HCT116 (cell line): ENCODE measurements at regions not wholly inside any gene's neighbourhood (a gene's known extent, or its start where the extent isn't known, plus 50 kb on each side); places are given as distances from the start of the nearest gene placed in this dataset.
A peak's percentile ranks its signal among the peaks of the same experiment; 100 is the strongest.

Source experiments
- ATAC-seq: fragments of 200-7000 bp; cut with Tn5 transposase; 2 replicates; pipeline ENCODE4 v1.9.1; 2020; ENCODE audit warnings: mild to moderate bottlenecking, moderate library complexity
- BruUV-seq: library from RNA; stranded (reverse); fragments of 400-500 nt; replicated peaks from 2 replicates; lab custom pipeline; 2021; lab: Mats Ljungman, UMichigan
- CTCF ChIA-PET: fragments of 300-600 bp; sonication (Branson Sonifier 250); formaldehyde crosslinking; loops from one replicate; lab custom pipeline; 2021; ENCODE audit warnings: antibody characterized with exemption; lab: Charles Lee
- POLR2A ChIA-PET: fragments of 300-600, 350-600 bp; sonication (Branson Sonifier 250); formaldehyde crosslinking; loops from one replicate; lab custom pipeline; 2021; ENCODE audit warnings: antibody characterized with exemption; lab: Charles Lee
- RAD21 ChIA-PET, 2 experiments: fragments of 300-600 bp; sonication (Branson Sonifier 250); formaldehyde crosslinking; loops; one replicate each; lab custom pipeline; 2023; ENCODE audit warnings: low total read pairs in 2 of 2; ENCODE audit not compliant: uncharacterized antibody in 2 of 2, unreplicated experiment in 2 of 2, low non-redundant PET in 1 of 2; lab: Charles Lee
- DNase-seq: peaks from one replicate; pipeline ENCODE4 v3.0.0-alpha.2; 2010; ENCODE audit warnings: low read depth, low spot score
- H2AFZ ChIP-seq: fragments of 200-600 bp; shearing (Covaris generic), sonication (generic); 2 replicates; pipeline ENCODE4 v1.6.1; 2017; ENCODE audit warnings: low read depth, mixed run types, mixed read lengths, antibody characterized with exemption, low read length; ENCODE audit not compliant: poor library complexity, severe bottlenecking
- H3K27ac ChIP-seq: 2 replicates; pipeline ENCODE4 v1.5.1; 2012; ENCODE audit warnings: low read depth, low read length
- H3K27me3 ChIP-seq: fragments of 200-600 bp; sonication (generic); 2 replicates; pipeline ENCODE4 v1.6.1; 2016; ENCODE audit warnings: mixed run types, low read length, mixed read lengths; ENCODE audit not compliant: insufficient read depth
- H3K36me3 ChIP-seq, 2 experiments: fragments of 200-500 bp in 1 of 2; fragments of 200-600 bp in 1 of 2; sonication (Bioruptor generic) in 1 of 2; sonication (generic) in 1 of 2; 2 replicates each; pipeline versions ENCODE4 v1.5.1 to v1.6.1; 2014 to 2016; ENCODE audit warnings: low read length in 2 of 2, inconsistent platforms in 1 of 2, mixed read lengths in 1 of 2, mixed run types in 1 of 2; ENCODE audit not compliant: insufficient read depth in 2 of 2, control insufficient read depth in 1 of 2
- H3K4me1 ChIP-seq, 2 experiments: fragments of 200-600 bp in 1 of 2; sonication (generic) in 1 of 2; 2 replicates each; pipeline versions ENCODE4 v1.5.1 to v1.6.1; 2012 to 2017; ENCODE audit warnings: low read length in 2 of 2, inconsistent platforms in 1 of 2, mild to moderate bottlenecking in 1 of 2, mixed read lengths in 1 of 2, mixed run types in 1 of 2, moderate library complexity in 1 of 2; ENCODE audit not compliant: insufficient read depth in 2 of 2, control insufficient read depth in 1 of 2
- H3K4me2 ChIP-seq: fragments of 200-600 bp; sonication (generic); 2 replicates; pipeline ENCODE4 v1.6.1; 2017; ENCODE audit warnings: mixed run types, low read length, mixed read lengths
- H3K4me3 ChIP-seq, 2 experiments: fragments of 200-600 bp in 1 of 2; sonication (generic) in 1 of 2; replicated peaks in 1 of 2; 2 replicates each; pipeline ENCODE4 v1.5.1; 2011 to 2016; ENCODE audit warnings: low read length in 2 of 2, control low read depth in 1 of 2, low read depth in 1 of 2, mild to moderate bottlenecking in 1 of 2, mixed read lengths in 1 of 2, mixed run types in 1 of 2
- H3K79me2 ChIP-seq: fragments of 200-600 bp; sonication (generic); 2 replicates; pipeline ENCODE4 v1.6.1; 2017; ENCODE audit warnings: mild to moderate bottlenecking, mixed run types, low read length, moderate library complexity, mixed read lengths; ENCODE audit not compliant: insufficient read depth
- H3K9ac ChIP-seq: fragments of 200-600 bp; sonication (generic); 2 replicates; pipeline ENCODE4 v1.6.1; 2016; ENCODE audit warnings: low read length, mixed read lengths
- H3K9me2 ChIP-seq: fragments of 200-600 bp; sonication (generic), shearing (Covaris generic); 2 replicates; pipeline ENCODE4 v1.6.1; 2017; ENCODE audit warnings: mixed run types, mild to moderate bottlenecking, moderate library complexity; ENCODE audit not compliant: insufficient read depth
- H3K9me3 ChIP-seq, 2 experiments: fragments of 200-500 bp in 1 of 2; fragments of 200-600 bp in 1 of 2; sonication (Bioruptor generic) in 1 of 2; sonication (generic) in 1 of 2; 2 replicates each; pipeline ENCODE4 v1.6.1; 2014 to 2017; ENCODE audit warnings: low read length in 2 of 2, mixed read lengths in 2 of 2, inconsistent platforms in 1 of 2, low read depth in 1 of 2, mild to moderate bottlenecking in 1 of 2, mixed run types in 1 of 2, moderate library complexity in 1 of 2; ENCODE audit not compliant: control insufficient read depth in 1 of 2, insufficient read depth in 1 of 2
- H4K20me1 ChIP-seq: fragments of 200-600 bp; sonication (generic), shearing (Covaris generic); 2 replicates; pipeline ENCODE4 v1.6.1; 2017; ENCODE audit warnings: mixed run types, mild to moderate bottlenecking, moderate library complexity; ENCODE audit not compliant: insufficient read depth
- CBX3 ChIP-seq: IDR thresholded peaks from 2 replicates; pipeline ENCODE4 v1.6.1; 2012; ENCODE audit warnings: low read depth
- CEBPB ChIP-seq: IDR thresholded peaks from 2 replicates; pipeline ENCODE4 v1.6.1; 2012; ENCODE audit warnings: low read depth
- CTCF ChIP-seq, 3 experiments: fragments of 200-600 bp in 1 of 3; sonication (generic) in 1 of 3; IDR thresholded peaks in 2 of 3; conservative IDR thresholded peaks in 1 of 3; 2 replicates each; pipeline ENCODE4 v1.5.1; 2012 to 2017; ENCODE audit warnings: low read depth in 2 of 3, low read length in 2 of 3, antibody characterized with exemption in 1 of 3, borderline replicate concordance in 1 of 3, control low read depth in 1 of 3, mild to moderate bottlenecking in 1 of 3, mixed read lengths in 1 of 3, mixed run types in 1 of 3, moderate library complexity in 1 of 3; ENCODE audit not compliant: insufficient read depth in 1 of 3
- ELF1 ChIP-seq: IDR thresholded peaks from 2 replicates; pipeline ENCODE4 v1.6.1; 2012; ENCODE audit warnings: low read depth, borderline replicate concordance
- EZH2phosphoT487 ChIP-seq: fragments of 200-600 bp; IDR thresholded peaks from 2 replicates; pipeline ENCODE4 v1.6.1; 2018; ENCODE audit warnings: antibody characterized with exemption, borderline replicate concordance
- FOSL1 ChIP-seq: IDR thresholded peaks from 2 replicates; pipeline ENCODE4 v1.6.1; 2012; ENCODE audit warnings: low read depth
- JUND ChIP-seq: IDR thresholded peaks from 2 replicates; pipeline ENCODE4 v1.6.1; 2012
- MAX ChIP-seq: IDR thresholded peaks from 2 replicates; pipeline ENCODE4 v1.6.1; 2012
- POLR2A ChIP-seq: IDR thresholded peaks from 2 replicates; pipeline ENCODE4 v1.7.0; 2011; ENCODE audit warnings: borderline replicate concordance; ENCODE audit not compliant: insufficient read depth, insufficient read length; ENCODE audit errors: extremely low read depth
- POLR2AphosphoS5 ChIP-seq: IDR thresholded peaks from 2 replicates; pipeline ENCODE4 v1.6.1; 2011; ENCODE audit warnings: mild to moderate bottlenecking, low read depth, low read length, moderate library complexity
- RAD21 ChIP-seq: IDR thresholded peaks from 2 replicates; pipeline ENCODE4 v1.6.1; 2012; ENCODE audit warnings: low read depth, mild to moderate bottlenecking
- REST ChIP-seq: IDR thresholded peaks from 2 replicates; pipeline ENCODE4 v1.6.1; 2012; ENCODE audit warnings: low read depth
- SP1 ChIP-seq: IDR thresholded peaks from 2 replicates; pipeline ENCODE4 v1.6.1; 2012; ENCODE audit warnings: low read depth
- SRF ChIP-seq: IDR thresholded peaks from 2 replicates; pipeline ENCODE4 v1.6.1; 2012; ENCODE audit warnings: low read depth
- YY1 ChIP-seq: IDR thresholded peaks from 2 replicates; pipeline ENCODE4 v1.6.1; 2011; ENCODE audit warnings: low read length, low read depth, moderate library complexity, mild to moderate bottlenecking; ENCODE audit not compliant: insufficient replicate concordance; ENCODE audit errors: extremely low read depth
- ZBTB33 ChIP-seq: IDR thresholded peaks from 2 replicates; pipeline ENCODE4 v1.6.1; 2011; ENCODE audit warnings: mild to moderate bottlenecking, low read length, moderate library complexity; ENCODE audit not compliant: insufficient replicate concordance; ENCODE audit errors: extremely low read depth
- ZFX ChIP-seq: fragments of 450-650 bp; IDR thresholded peaks from 2 replicates; pipeline ENCODE4 v1.6.1; 2017
- ZNF274 ChIP-seq: fragments of 200-500 bp; sonication (Bioruptor generic); IDR thresholded peaks from 2 replicates; pipeline ENCODE4 v1.6.1; 2014; ENCODE audit warnings: mild to moderate bottlenecking, low read depth, low read length, inconsistent platforms
- intact Hi-C: fragments of 100-400 bp; cut with micrococcal nuclease; formaldehyde crosslinking; loops from 2 replicates; pipeline ENCODE4 v1.10.0; 2022

- H3K9me3 ChIP-seq, result no peaks in the 10 kb centered on the region
- intact Hi-C loops, result loop anchor here (10.0 kb wide), 2 partner anchors 707 to 967 kb away; no protein-coding TSS in a partner anchor
Observed at GRCh38 chr17:33751702-33752065, 458.6 kb upstream of the ASIC2 start.

More at GRCh38 chr17:33751702-33752065, 458.6 kb upstream of the ASIC2 start:
- H3K27ac ChIP-seq, result no peak overlapping the region
- no peaks in the 10 kb centered on the region for H3K9me2 ChIP-seq
- peak overlapping the region; percentile 49 for H3K4me2 ChIP-seq
- POLR2A ChIA-PET, result no interaction called here
- H3K27me3 ChIP-seq, result no peaks in the 10 kb centered on the region
- CTCF ChIA-PET, result interaction anchor here (1.0 to 1.2 kb wide), 3 partner anchors 610 to 1290 kb away, joined by 3 to 5 read pairs (median 4); no protein-coding TSS in a partner anchor
- H4K20me1 ChIP-seq, result no peaks in the 10 kb centered on the region
- no peak overlapping the region for H3K9ac ChIP-seq
- no peak for ATAC-seq
- TF ChIP-seq CEBPB (no peak), POLR2A (no peak), SRF (no peak), REST (no peak), YY1 (no peak), POLR2AphosphoS5 (no peak), MAX (no peak), FOSL1 (no peak), CTCF (IDR thresholded peaks at IDR 0.05 in 2 of 3, conservative IDR thresholded peaks at IDR 0.05 in 1 of 3; ENCODE audit: borderline replicate concordance in 1 of 3, insufficient read depth in 1 of 3, low read depth in 2 of 3, low read length in 2 of 3) (no peak), ELF1 (no peak), SP1 (no peak), CBX3 (no peak), RAD21 (no peak), ZNF274 (no peak), ZFX (no peak), JUND (no peak), EZH2phosphoT487 (no peak), ZBTB33 (no peak)
- TF ChIP-seq, all 23 proteins: peak for 0
- H3K79me2 ChIP-seq, result no peaks in the 10 kb centered on the region
- H3K4me1 ChIP-seq, result no peaks in the 10 kb centered on the region
- H2AFZ ChIP-seq, result no peak overlapping the region
- no TSS peak for BruUV-seq
- no peak for DNase-seq
- no peaks in the 10 kb centered on the region for H3K36me3 ChIP-seq
- H3K4me3 ChIP-seq, result no peak overlapping the region
- RAD21 ChIA-PET, result no interaction called here
